Astrocyte of the cerebellum (primary cell): ENCODE measurements at regions not wholly inside any gene's neighbourhood (a gene's known extent, or its start where the extent isn't known, plus 50 kb on each side); places are given as distances from the start of the nearest gene placed in this dataset.

Source experiments
- DNase-seq: peaks from one replicate; pipeline ENCODE4 v3.0.0-alpha.2; 2011; ENCODE audit warnings: low read depth
- H3K4me3 ChIP-seq: 2 replicates; pipeline ENCODE4 v1.5.1; 2011; ENCODE audit warnings: mild to moderate bottlenecking, low read depth, low read length, moderate library complexity
- in situ Hi-C: cut with HindIII; loops from 2 replicates; pipeline ENCODE4 v1.10.0; 2017; ENCODE audit warnings: low sequenced_read_pairs
- TF ChIP-seq, protein P1 (sequence below): IDR thresholded peaks from 2 replicates; pipeline ENCODE4 v1.5.1; 2012; ENCODE audit warnings: low read length, low read depth, moderate library complexity, mild to moderate bottlenecking; ENCODE audit errors: missing control alignments

- DNase-seq = no peak
- TF ChIP-seq, protein P1, sequence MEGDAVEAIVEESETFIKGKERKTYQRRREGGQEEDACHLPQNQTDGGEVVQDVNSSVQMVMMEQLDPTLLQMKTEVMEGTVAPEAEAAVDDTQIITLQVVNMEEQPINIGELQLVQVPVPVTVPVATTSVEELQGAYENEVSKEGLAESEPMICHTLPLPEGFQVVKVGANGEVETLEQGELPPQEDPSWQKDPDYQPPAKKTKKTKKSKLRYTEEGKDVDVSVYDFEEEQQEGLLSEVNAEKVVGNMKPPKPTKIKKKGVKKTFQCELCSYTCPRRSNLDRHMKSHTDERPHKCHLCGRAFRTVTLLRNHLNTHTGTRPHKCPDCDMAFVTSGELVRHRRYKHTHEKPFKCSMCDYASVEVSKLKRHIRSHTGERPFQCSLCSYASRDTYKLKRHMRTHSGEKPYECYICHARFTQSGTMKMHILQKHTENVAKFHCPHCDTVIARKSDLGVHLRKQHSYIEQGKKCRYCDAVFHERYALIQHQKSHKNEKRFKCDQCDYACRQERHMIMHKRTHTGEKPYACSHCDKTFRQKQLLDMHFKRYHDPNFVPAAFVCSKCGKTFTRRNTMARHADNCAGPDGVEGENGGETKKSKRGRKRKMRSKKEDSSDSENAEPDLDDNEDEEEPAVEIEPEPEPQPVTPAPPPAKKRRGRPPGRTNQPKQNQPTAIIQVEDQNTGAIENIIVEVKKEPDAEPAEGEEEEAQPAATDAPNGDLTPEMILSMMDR = no peak
- no peak overlapping the region for H3K4me3 ChIP-seq
- in situ Hi-C loops = no loop called here
These were observed 444.0 kb upstream of the AGTR1 start for GRCh38 chr3:148253713-148254112.

- no peak overlapping the region for H3K4me3 ChIP-seq
- DNase-seq = no peak
- in situ Hi-C loops = no loop called here
- TF ChIP-seq, protein P1 = no peak
These were observed 443.3 kb upstream of the AGTR1 start for GRCh38 chr3:148254402-148254801.

DNA sequence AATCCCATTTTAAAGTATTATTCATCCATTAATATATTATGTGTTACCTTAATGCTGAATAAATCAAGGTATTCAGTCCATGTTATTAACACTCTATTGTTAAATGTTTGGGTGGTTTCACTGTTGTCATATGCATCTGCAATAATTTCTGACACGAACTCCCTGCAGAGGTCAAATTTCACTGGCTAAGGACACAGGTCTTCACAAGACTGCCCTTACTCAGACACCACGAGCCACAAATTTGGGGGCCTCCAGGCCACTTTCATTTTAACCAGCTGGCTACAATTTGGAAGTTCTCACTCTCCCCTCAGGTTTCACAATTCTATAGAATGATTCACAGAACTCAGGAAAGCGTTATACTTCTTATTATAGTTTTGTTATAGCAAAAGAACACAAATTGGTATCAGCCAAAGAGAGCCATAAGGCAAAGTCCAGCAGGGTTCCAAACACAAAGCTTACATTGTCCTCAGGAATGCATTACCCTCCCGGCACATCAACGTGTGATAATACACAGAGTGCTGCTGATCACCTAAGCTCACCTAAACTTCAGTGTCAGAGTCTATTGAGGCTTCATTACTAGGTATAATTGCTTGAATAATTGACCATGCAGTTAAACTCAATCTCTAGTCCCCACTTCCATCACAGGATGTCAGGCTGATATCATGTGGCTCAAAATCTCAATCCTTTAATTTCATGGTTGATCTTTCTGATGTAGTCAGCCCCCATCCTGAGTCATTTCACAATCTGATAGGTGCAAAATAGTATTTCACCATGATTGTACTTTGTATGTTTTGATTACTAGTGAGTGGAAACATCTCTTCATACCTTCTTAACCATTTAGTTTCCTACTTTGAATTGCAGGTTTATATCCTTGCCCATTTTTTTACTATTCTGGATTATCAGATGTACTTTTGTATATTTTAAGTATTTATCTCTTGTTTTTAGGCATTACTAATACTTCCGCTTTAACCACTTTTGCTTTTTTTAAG is 441.4 kb upstream of the AGTR1 start:
- in situ Hi-C loops = no loop called here
- DNase-seq = no peak
- no peak overlapping the region for H3K4me3 ChIP-seq
- TF ChIP-seq, protein P1 = no peak

GRCh38 chr3:148262980-148263379 is 434.7 kb upstream of the AGTR1 start:
- TF ChIP-seq, protein P1 = no peak
- in situ Hi-C loops = no loop called here
- no peak for DNase-seq
- no peak overlapping the region for H3K4me3 ChIP-seq

GRCh38 chr3:148265841-148266240 is 431.9 kb upstream of the AGTR1 start:
- DNase-seq = no peak
- no peak overlapping the region for H3K4me3 ChIP-seq
- TF ChIP-seq, protein P1 = no peak
- in situ Hi-C loops = no loop called here

- in situ Hi-C loops = no loop called here
- TF ChIP-seq, protein P1 = no peak
- no peak for DNase-seq
- H3K4me3 ChIP-seq = no peak overlapping the region
These were observed 431.4 kb upstream of the AGTR1 start for GRCh38 chr3:148266341-148266740.
